HG03095 (cell line): ENCODE measurements at regions not wholly inside any gene's neighbourhood (a gene's known extent, or its start where the extent isn't known, plus 50 kb on each side); places are given as distances from the start of the nearest gene placed in this dataset.
"Not testable (repeated sequence)": the region's sequence is repeated elsewhere in the genome, so short reads cannot be mapped to it uniquely, and the experiment has no call there.

Source experiments
- ATAC-seq: cut with Tn5 transposase; IDR thresholded peaks from one replicate; pipeline ENCODE4 v1.9.1; 2021; ENCODE audit warnings: moderate library complexity; ENCODE audit not compliant: unreplicated experiment

DNA sequence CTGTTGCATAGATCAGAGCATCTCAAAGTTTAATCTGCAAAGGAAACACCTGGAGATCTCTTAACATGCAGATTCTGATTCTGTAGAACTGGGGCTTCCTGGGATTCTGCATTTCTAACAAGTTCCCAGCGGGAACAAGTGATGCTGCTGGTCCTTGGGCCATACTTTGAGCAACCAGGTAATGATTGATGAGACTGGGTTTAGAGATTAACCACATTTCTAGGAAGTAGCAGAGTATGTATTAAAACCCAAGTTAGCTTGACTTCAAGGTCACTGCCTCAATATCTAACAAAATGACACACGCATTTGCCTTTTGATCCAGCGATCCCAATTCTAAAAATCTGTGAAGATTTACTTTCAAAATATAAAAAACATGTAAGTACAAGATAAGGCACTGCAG, 83.0 kb upstream of the DTNBP1 start:
- no peak for ATAC-seq

DNA sequence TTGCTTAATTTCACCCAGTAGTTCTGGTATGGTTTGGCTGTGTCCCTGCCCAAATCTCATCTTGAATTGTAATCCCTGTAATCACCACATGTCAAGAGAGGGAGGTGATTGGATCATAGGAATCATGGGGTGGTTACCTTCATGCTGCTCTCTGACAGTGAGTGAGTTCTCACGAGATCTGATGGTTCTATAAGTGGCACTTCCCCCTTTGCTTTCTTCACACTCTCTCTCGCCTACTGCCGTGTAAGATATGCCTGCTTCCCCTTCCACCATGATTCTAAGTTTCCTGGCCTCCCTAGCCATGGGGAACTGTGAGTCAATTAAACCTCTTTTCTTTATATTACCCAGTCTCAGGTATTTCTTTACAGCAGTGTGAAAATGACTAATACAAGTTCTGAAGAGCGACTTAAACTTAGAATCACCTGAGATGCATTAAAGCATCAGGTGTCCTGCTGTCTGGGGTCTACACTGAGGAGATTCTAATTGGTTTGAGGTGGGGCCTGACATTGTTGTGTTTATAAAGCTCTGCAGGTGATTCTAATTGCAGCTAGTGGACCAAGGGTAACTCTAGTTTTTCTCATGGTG, 82.1 kb upstream of the DTNBP1 start:
- ATAC-seq, result no peak

DNA sequence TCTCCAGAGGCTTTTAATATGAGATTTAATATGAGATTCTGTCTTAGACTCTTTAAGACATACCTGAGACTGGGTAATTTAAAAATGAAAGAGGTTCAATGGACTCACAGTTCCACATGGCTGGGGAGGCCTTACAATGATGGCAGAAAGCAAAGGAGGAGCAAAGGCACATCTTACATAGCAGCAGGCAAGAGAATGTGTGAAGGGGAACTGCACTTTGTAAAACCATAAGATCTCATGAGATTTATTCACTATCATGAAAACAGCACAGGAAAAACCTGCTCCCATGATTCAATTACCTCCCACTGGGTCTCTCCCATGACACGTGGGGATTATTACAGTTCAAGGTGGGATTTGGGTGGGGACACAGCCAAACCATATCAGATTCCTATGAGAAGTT, 79.2 kb upstream of the DTNBP1 start:
- not testable (repeated sequence) for ATAC-seq

DNA sequence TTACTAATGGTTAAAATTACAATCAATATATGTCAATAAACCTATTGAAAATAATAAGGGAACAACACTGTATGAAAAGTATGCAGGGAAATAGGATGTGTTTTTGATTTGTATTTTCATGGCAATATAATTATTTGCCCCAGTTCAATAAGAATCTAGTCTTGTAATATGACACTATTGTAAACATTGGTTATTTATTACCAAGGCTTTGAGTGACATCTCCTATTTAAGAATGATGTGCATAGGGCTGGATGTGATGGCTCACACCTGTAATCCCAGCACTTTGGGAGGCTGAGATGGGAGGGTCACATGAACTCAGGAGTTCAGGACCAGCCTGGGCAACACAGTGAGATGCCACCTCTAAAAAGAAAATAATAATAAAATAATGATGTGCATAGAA, 78.6 kb upstream of the DTNBP1 start:
- ATAC-seq, result no peak

DNA sequence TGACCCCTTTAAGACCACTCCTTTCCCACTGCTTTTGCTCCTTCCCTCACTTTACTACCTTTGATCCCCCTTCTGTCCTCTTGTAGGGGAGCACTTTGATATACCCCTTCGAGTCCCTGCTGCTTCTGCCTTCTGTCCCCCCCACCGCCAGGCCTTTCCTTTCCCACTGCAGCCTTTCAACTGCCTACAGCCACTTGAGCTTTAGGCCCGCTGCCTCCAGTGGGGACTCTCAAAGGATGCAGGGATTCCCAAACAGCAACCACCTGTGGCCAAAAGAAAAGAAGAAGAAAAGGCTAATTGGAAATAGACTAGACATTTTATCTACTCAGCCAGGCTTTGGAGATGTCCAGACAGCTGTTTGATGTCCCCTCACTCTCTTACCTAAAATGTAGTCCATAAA, 77.0 kb upstream of the DTNBP1 start:
- no peak for ATAC-seq

DNA sequence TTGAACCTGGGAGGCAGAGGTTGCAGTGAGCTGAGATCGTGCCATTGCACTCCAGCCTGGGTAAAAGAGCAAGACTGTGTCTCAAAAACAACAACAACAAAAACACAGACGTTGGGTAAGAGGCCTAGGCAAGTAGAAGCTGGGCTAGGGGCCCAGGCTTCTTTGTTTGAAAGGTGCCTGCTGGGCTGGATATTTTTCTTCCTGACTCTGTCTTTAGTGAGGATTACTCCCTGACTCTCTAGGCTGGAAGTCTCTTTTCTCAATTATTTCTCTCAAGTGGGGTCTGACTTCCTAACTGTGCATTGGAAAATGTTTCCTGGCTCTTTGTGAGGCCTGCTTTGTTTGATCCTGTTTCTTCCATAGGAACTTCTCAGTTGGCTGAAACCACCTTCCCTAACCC, 76.5 kb upstream of the DTNBP1 start:
- no peak for ATAC-seq

DNA sequence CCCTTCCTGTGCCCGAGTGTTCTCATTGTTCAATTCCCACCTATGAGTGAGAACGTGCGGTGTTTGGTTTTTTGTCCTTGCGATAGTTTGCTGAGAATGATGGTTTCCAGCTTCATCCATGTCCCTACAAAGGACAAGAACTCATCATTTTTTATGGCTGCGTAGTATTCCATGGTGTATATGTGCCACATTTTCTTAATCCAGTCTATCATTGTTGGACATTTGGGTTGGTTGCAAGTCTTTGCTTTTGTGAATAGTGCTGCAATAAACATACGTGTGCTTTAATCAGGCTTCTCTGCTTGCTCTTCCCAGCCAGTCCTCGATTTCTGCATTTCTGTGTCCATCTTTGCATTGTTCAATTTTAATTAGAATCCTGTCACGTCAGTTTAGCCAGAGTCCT, 75.4 kb upstream of the DTNBP1 start:
- not testable (repeated sequence) for ATAC-seq

DNA sequence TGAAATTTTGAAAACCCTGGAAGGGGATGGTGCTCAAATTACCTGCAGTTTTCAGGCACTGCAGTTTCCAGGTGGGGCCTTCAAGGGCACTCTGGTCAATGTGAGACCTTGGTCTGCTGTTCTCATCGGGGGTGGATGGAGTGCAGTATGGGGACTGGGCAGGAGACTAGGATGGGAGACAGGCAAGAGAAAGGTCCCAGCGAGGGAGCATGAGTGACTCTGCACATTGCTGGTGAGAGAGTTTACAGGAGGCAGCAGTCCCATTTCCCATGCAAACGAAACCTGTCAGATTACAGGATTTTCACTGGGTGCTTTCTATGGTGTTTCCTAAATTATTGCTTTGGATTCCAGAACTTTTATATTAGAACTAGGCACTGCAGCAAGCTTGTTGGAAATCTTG, 73.5 kb upstream of the DTNBP1 start:
- no peak for ATAC-seq

DNA sequence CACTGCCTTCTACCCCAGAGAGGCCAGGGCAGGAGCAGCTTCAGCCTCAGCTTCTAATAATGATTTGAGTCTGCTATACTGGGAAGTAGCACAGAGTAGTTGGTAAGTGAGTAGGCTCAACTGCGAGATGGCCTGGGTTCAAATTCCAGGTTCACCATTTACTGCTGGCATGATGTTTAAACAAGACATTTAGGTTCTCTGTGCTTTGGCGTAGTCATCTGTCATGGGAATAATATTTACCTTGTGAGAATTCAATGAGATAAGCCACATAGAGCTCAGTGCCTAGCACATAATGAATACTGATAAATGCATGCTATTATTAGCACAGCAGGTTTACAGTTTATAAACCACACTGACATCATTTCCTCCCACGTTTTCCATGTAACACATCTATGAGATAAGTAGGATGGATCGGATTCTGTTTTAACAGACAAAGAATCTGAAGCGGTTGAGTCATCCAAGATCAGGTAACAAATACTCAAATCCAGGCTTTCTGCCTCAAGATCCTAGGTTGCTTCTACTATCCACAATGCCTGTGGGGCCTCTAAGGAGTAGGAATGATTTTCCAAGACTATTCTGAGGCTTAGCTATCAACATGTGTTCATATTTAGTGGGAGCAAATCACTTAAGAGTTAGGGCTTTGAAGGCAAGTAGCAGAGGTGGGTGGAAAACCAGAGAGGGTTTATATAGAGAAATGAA, 72.9 kb upstream of the DTNBP1 start:
- no peak for ATAC-seq

DNA sequence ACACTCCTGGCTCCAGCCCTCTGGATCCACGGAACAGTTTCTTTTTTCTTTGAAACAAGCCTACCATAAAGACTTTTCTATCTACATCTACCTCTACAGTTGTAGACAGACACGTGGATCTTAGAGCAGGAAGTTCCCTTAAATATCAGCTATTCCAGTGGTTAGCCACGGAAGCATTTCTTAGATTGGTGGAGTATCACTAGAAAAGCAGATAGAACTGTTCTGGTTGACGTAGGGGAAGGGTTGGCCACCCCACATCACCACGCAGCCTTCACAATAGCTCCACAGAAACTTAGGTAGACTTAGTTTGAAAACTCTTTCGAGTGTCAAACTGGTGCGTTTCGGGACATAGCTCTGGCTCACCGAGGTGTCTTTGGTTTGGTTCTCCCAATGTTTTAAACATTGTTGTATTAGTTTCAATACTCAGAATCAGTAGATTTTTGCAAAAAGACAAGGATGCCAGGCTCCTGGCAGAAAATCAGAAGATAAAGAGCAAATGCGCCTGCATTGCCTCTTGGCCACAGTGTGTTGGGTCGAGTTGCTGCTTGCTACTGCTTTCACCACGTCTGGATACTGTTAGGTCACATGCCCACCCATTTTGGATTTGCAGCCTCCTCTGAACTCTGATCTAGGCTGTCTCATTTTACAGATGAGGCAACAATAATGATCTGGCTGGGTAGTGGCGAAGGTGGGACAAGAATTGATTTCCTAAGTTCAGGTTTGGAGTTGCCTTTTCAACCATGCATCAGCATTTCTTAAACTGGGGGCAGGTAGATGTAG, 71.5 kb upstream of the DTNBP1 start:
- ATAC-seq, result no peak

DNA sequence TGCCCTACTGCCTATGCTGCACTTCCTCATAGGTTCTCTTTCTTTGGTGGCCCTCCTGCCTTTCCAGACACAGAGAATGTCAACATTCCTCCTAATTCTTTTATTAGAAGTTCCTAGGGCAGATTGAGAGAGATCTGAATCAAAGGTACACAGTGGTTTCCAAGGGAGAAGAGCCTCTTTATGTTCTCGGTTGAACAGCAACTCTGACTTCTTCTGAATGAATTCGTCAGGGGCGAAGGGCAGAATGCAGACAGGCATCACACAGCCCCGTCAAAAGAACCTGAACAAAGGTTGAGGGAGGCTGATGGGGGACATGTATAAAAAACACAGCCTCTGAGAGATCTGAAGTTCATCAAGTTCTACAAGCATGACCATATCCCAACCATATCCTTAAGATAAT, 68.1 kb upstream of the DTNBP1 start:
- no peak for ATAC-seq

DNA sequence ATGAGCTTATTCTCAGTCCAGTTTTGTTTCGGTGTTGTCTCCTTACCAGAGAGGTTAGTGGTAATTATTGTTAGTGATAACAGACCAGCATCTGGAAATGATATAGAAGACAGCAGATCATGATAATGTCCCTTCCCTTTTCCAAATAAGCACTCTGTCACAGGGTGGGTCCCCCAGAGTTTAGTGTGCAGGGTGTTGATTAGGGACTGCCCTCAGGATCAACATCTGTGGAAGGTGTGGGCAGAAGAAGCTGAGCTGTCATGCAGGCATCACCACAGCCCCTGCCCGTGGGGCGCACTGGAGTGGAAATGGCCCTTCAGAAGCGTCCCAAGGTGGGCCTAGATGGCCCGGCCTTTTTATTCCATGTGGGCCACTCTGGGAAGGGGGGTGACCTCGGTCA, 67.6 kb upstream of the DTNBP1 start:
- no peak for ATAC-seq

DNA sequence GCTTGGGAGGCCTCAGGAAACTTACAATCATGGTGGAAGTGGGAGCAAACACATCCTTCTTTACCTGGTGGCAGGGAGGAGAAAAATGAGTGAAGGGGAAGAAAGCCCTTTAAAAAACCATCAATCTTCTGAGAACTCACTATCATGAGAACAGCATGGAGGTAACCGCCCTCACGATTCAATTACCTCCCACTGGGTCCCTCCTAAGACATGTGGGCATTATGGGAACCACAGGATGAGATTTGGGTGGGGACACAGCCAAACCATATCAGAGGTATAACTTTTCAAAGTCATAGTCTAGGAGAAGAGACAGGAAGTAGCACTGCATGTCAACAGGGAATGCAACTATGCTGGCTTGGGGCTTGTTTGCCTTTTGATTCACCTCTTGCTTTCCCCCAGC, 59.9 kb upstream of the DTNBP1 start:
- ATAC-seq, result no peak

DNA sequence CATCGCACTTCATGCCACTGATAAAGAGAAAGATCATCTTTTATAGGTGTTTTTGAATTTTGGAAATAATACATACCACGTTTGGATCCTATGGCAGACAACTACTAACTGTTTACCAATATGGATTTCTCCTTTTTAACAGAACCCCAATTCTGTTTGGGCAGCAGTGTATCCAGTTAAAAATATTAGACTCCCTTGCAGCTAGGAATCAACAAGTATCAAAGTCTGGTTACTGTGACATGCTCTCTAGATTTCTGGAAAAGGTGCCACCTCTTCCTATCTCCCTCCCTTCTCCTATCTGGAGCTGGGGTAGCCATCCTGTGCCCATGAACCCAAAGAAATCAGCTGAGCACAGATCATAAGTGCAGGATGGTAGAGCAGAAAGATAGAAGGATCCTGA, 54.1 kb upstream of the DTNBP1 start:
- no peak for ATAC-seq

DNA sequence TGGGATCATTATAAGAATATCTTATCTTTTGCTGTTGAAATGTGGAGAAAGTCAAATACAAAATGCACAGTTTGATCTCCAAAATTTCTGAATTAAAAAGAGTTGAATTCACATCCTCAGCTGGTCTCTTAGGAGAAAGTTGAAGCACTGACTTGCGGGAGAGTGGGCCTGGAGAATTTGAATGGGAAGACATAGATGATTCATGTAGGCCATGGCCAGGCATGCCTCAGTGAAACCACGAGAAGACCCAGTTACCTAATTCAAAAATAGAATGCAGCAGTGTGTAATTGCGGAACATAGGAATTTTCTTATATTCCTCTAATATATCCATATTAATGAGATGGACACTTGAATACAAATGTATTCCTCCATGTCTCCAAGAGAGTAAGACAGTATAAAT, 53.0 kb upstream of the DTNBP1 start:
- no peak for ATAC-seq

DNA sequence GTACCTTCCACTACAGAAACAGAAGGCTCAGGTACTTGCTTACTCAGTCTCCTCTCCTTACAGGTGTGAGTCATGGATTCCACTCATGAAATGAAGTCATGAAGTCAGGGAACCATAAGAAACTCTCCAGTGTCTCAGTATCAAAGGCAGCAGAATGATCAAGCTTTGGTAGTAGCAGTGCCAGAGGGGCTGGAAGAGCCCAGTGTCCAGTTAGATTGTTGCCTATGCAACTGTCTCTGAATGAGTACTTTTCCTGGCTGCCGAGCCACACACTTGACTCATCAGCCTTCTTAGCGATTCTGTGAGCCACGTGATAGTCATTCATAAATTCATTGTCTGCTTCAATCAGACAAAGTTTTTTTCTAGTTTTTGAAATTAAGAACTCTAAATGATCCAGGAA, 52.2 kb upstream of the DTNBP1 start:
- ATAC-seq, result no peak

DNA sequence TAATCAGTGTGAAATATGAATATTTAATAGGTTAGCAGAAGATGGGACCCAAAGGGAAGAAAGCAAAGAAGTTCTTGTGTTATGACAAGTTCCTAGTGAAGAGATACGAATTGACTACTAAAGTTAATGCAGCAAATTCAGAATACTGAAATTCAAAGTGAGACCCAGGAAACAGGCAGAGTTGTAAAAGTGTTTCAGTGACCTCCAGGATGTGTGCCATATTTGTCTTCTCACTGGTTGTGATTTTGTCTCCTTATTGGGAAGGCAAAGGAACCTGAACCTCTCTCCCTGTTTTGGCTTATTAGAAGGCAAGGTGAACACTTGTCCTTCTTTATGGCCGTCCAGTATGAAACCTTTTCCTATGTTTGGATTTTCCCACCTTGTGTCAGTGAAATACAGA, 51.8 kb upstream of the DTNBP1 start:
- ATAC-seq, result no peak

DNA sequence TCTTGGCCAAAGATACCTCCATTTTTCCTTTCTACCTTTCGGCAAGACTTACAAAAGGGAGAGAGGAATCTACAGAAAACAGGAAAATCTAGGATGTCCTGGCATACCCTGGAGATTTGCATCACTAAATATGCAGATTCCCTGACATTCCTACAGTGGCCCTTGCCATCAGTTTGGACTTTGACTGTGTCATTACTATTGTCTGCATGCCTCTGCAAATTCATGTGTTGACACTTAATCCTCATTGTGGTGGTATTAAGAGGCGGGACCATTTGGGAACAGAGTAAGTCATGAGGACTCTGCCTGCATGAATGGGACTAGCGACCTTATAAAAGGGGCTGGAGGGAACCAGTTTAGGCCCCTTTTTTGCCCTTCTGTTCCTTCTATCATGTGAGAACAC, 50.5 kb upstream of the DTNBP1 start:
- ATAC-seq, result no peak

DNA sequence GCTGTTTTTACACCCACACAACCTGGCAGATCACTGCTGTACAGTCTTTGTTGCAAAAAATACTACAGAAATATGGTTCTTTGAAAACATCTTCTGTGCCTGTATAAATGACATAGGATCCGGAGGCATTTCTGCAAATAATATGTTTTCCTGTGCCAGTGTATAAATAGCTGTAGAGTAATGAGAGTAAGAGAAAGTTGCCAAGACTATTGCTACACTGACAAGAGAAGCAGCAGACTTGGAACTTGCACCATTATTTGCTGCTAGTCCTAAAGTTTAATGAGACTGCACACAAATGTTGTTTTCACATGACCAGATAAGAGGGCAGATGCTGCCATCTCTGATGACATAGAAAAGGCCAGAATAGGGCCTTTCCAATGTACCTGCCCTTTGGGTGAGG, 50.0 kb upstream of the DTNBP1 start:
- no peak for ATAC-seq
